ENCODE measurements at regions not wholly inside any gene's neighbourhood (a gene's known extent, or its start where the extent isn't known, plus 50 kb on each side); places are given as distances from the start of the nearest gene placed in this dataset.

DNA sequence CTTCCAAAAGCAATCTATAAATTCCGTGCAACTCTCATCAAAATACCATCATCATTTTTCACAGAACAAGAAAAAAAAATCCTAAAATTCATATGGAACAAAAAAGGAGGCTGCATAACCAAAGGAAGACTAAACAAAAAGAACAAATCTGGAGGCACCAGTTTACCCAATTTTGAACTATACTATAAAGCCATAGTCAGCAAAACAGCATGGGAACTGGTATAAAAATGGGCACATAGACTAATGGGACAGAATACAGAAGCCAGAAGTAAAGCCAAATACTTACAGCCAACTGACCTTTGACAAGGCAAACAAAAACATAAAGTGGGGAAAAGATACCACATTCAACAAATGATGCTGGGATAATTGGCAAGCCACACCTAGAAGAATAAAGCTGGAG lies 753.5 kb upstream of the PABPC4L start:
- TF ChIP-seq, protein P1, sequence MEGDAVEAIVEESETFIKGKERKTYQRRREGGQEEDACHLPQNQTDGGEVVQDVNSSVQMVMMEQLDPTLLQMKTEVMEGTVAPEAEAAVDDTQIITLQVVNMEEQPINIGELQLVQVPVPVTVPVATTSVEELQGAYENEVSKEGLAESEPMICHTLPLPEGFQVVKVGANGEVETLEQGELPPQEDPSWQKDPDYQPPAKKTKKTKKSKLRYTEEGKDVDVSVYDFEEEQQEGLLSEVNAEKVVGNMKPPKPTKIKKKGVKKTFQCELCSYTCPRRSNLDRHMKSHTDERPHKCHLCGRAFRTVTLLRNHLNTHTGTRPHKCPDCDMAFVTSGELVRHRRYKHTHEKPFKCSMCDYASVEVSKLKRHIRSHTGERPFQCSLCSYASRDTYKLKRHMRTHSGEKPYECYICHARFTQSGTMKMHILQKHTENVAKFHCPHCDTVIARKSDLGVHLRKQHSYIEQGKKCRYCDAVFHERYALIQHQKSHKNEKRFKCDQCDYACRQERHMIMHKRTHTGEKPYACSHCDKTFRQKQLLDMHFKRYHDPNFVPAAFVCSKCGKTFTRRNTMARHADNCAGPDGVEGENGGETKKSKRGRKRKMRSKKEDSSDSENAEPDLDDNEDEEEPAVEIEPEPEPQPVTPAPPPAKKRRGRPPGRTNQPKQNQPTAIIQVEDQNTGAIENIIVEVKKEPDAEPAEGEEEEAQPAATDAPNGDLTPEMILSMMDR (conservative IDR thresholded peaks at IDR 0.05), result no peak
- TF ChIP-seq EZH2 (IDR thresholded peaks at IDR 0.05; ENCODE audit: low read depth), result no peak
